ENCODE measurements at regions not wholly inside any gene's neighbourhood (a gene's known extent, or its start where the extent isn't known, plus 50 kb on each side); places are given as distances from the start of the nearest gene placed in this dataset.

GRCh38 chr1:213438339-213438738 lies 387.3 kb downstream of the RPS6KC1 start:
- no peak for DNase-seq
- Mint-ChIP-seq H3K36me3 (ENCODE audit: low read depth) (no peaks in the 10 kb centered on the region), H3K9me3 (peaks cover 24% of the 10 kb centered on the region), H3K27me3 (ENCODE audit: insufficient read depth) (no peaks in the 10 kb centered on the region; the same call in 1 of the 2 replicates), H3K4me3 (no peak overlapping the region), H3K4me1 (ENCODE audit: low read depth) (no peaks in the 10 kb centered on the region), H3K27ac (no peak overlapping the region)
- no peak for TF ChIP-seq CTCF (IDR thresholded peaks at IDR 0.05)

DNA sequence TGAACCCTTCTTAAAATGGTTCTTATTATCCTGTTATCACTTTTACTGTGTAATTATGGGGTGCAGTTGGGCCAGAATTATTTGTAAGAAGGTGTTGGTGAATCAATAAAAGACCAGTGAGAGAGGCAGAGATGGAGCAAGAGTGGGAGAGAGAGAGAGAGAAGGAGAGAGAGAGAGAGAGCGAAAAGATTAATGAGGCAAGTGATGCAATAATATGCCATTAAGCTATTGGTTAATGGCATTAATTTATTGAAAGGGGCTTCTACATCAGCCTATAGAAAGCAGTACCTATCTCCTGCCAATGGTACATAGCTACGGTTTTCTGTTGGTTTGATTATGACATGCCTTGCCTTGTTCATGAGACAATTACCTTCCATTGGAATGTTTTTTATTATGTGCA lies 388.7 kb downstream of the RPS6KC1 start:
- no peaks in the 10 kb centered on the region; the same call in 1 of the 2 replicates for H3K27me3 Mint-ChIP-seq (ENCODE audit: insufficient read depth)
- H3K36me3 Mint-ChIP-seq (ENCODE audit: low read depth), result no peaks in the 10 kb centered on the region
- H3K27ac Mint-ChIP-seq, result no peak overlapping the region
- H3K4me3 Mint-ChIP-seq, result no peak overlapping the region
- DNase-seq, result no peak
- peaks cover 25% of the 10 kb centered on the region for H3K9me3 Mint-ChIP-seq
- H3K4me1 Mint-ChIP-seq (ENCODE audit: low read depth), result no peaks in the 10 kb centered on the region
- TF ChIP-seq CTCF (IDR thresholded peaks at IDR 0.05), result no peak

GRCh38 chr1:213440766-213441165 lies 389.7 kb downstream of the RPS6KC1 start:
- Mint-ChIP-seq H3K4me3 (no peak overlapping the region), H3K27me3 (ENCODE audit: insufficient read depth) (no peaks in the 10 kb centered on the region; the same call in 1 of the 2 replicates), H3K36me3 (ENCODE audit: low read depth) (no peaks in the 10 kb centered on the region), H3K4me1 (ENCODE audit: low read depth) (no peaks in the 10 kb centered on the region), H3K27ac (no peak overlapping the region), H3K9me3 (peaks cover 32% of the 10 kb centered on the region)
- no peak for DNase-seq
- TF ChIP-seq CTCF (IDR thresholded peaks at IDR 0.05), result no peak

DNA sequence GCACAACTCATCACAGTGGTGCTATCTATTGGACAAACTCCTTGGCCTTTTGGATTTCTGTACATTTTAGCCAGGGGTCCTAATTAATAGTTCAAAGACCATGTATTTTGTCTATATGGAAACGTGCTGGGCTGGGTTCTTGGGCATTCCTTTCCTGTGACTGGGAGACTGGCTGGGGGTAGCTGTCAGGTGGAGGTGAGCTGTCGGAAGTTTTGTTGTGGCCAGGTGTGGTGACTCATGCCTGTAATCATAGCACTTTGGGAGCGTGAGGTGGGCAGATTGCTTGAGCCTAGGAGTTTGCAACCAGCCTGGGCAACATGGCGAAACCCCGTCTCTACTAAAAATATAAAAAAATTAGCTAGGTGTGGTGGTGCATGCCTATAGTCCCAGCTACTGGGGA lies 392.4 kb downstream of the RPS6KC1 start:
- Mint-ChIP-seq H3K9me3 (peaks cover 30% of the 10 kb centered on the region), H3K27me3 (ENCODE audit: insufficient read depth) (no peaks in the 10 kb centered on the region; the same call in 1 of the 2 replicates), H3K36me3 (ENCODE audit: low read depth) (no peaks in the 10 kb centered on the region), H3K4me1 (ENCODE audit: low read depth) (no peaks in the 10 kb centered on the region), H3K27ac (no peak overlapping the region; the same call in 1 of the 2 replicates), H3K4me3 (no peak overlapping the region)
- no peak for TF ChIP-seq CTCF (IDR thresholded peaks at IDR 0.05)
- DNase-seq, result no peak

DNA sequence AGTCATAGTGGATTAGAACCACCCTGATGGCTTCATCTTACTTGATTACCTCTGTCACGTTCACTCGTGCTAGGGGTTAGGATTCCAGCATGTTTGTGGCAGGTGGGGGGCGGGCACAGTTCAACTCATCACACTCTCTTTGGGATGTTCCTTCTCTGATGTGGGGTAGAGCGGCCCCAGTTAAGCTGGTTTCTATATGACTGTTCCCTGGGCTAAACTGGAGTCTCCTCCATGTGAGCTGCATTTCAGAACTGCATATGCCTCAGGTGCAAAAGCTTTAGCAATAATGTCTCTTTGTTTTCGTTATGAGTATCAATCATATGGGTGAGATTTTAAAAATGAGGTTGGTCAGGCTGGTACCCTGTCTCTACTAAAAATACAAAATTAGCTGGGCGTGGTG lies 393.2 kb downstream of the RPS6KC1 start:
- H3K27me3 Mint-ChIP-seq (ENCODE audit: insufficient read depth), result no peaks in the 10 kb centered on the region; the same call in 1 of the 2 replicates
- H3K9me3 Mint-ChIP-seq, result peaks cover 28% of the 10 kb centered on the region
- H3K36me3 Mint-ChIP-seq (ENCODE audit: low read depth), result no peaks in the 10 kb centered on the region
- H3K4me3 Mint-ChIP-seq, result no peak overlapping the region
- no peak for DNase-seq
- H3K27ac Mint-ChIP-seq, result no peak overlapping the region
- H3K4me1 Mint-ChIP-seq (ENCODE audit: low read depth), result no peaks in the 10 kb centered on the region
- TF ChIP-seq CTCF (IDR thresholded peaks at IDR 0.05), result no peak

DNA sequence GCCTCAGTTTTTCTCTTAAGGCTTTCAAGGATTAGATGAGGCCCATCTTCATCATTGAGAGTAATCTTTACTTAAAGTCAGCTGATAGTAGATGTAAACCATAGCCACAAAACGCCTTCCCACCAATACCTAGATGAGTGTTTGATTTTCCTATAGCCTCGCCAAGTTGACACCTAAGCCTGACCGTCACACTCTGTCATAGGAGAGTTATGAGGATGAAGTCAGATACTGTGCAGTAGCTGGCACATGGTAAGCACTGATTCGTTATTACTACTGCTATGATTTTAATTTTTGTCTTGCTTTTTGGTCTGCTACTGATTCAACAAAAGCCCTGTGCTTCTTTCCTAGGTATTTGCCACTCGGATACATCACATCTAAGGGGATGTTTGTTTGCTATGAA lies 395.5 kb downstream of the RPS6KC1 start:
- no peaks in the 10 kb centered on the region for H3K4me1 Mint-ChIP-seq (ENCODE audit: low read depth)
- no peak for DNase-seq
- H3K27me3 Mint-ChIP-seq (ENCODE audit: insufficient read depth), result peaks cover 4% of the 10 kb centered on the region; the same call in 1 of the 2 replicates
- no peak for TF ChIP-seq CTCF (IDR thresholded peaks at IDR 0.05)
- H3K27ac Mint-ChIP-seq, result no peak overlapping the region
- no peaks in the 10 kb centered on the region for H3K36me3 Mint-ChIP-seq (ENCODE audit: low read depth)
- H3K9me3 Mint-ChIP-seq, result peaks cover 27% of the 10 kb centered on the region
- no peak overlapping the region for H3K4me3 Mint-ChIP-seq

Data from HFFc6 (cell line).